Mucosa of descending colon (tissue), 3 donors: ENCODE measurements at regions not wholly inside any gene's neighbourhood (a gene's known extent, or its start where the extent isn't known, plus 50 kb on each side); places are given as distances from the start of the nearest gene placed in this dataset.

Experiments used
- ATAC-seq: fragments of 200-7000 bp; cut with Tn5 transposase; one replicate; pipeline ENCODE4 v1.9.1; 2020; ENCODE audit warnings: mild to moderate bottlenecking, moderate library complexity
- DNase-seq, 3 donors: peaks; one replicate each; pipeline ENCODE4 v3.0.0-alpha.2; 2020
- H3K36me3 ChIP-seq: fragments of 200-600 bp; one replicate; pipeline ENCODE4 v1.8.0; 2021; ENCODE audit warnings: low read depth, mild to moderate bottlenecking
- H3K4me1 ChIP-seq: fragments of 200-600 bp; one replicate; pipeline ENCODE4 v1.8.0; 2021; ENCODE audit warnings: low read depth, mild to moderate bottlenecking
- H3K4me3 ChIP-seq: fragments of 200-600 bp; one replicate; pipeline ENCODE4 v1.8.0; 2021; ENCODE audit warnings: mild to moderate bottlenecking
- H3K9me3 ChIP-seq: fragments of 200-600 bp; one replicate; pipeline ENCODE4 v1.8.0; 2021; ENCODE audit warnings: mild to moderate bottlenecking
- CTCF ChIP-seq: fragments of 200-600 bp; IDR thresholded peaks from one replicate; pipeline ENCODE4 v1.8.0; 2022; ENCODE audit warnings: antibody characterized with exemption, mild to moderate bottlenecking
- intact Hi-C, 2 donors: fragments of 100-400 bp; cut with DNase I in 1 of 2; cut with micrococcal nuclease in 1 of 2; formaldehyde crosslinking; loops; one replicate each; pipeline versions ENCODE4 v1.11.0 to v1.11.1; 2022; cut with DNase I, micrococcal nuclease
- donor health status: DM: no; HTN: no; CAD: no; lungs with moderate emphysema.
- donor health status: DM: no; HTN: no; CAD: no.
- donor health status: DM: no; HTN: yes; CAD: no.

- Histone ChIP-seq H3K9me3 (peaks cover 22% of the 10 kb centered on the region), H3K4me3 (no peak overlapping the region), H3K4me1 (no peaks in the 10 kb centered on the region), H3K36me3 (no peaks in the 10 kb centered on the region)
- DNase-seq (no peak), ATAC-seq (no peak)
- intact Hi-C loops: no loop called here
- TF ChIP-seq CTCF: no peak
Measured at GRCh38 chr12:74204236-74204635, 333.4 kb upstream of the ATXN7L3B start.

- ATAC-seq: no peak
- no peaks in the 10 kb centered on the region for H3K4me1 ChIP-seq
Measured at GRCh38 chr12:74227846-74228545, 309.6 kb upstream of the ATXN7L3B start.

GRCh38 chr12:74229671-74230070 lies 308.0 kb upstream of the ATXN7L3B start:
- DNase-seq: no peak
- no peak for TF ChIP-seq CTCF
- intact Hi-C loops: no loop called here
- no peaks in the 10 kb centered on the region for H3K36me3 ChIP-seq
- no peak for ATAC-seq
- no peak overlapping the region for H3K4me3 ChIP-seq
- H3K4me1 ChIP-seq: no peaks in the 10 kb centered on the region
- H3K9me3 ChIP-seq: peaks cover 19% of the 10 kb centered on the region

More at GRCh38 chr12:74227846-74228545, 309.6 kb upstream of the ATXN7L3B start:
- DNase-seq: no peak
- Histone ChIP-seq H3K4me3 (no peak overlapping the region), H3K9me3 (peaks cover 28% of the 10 kb centered on the region), H3K36me3 (no peaks in the 10 kb centered on the region)
- no peak for TF ChIP-seq CTCF
- intact Hi-C loops: no loop called here

- no peak overlapping the region for H3K4me3 ChIP-seq
- H3K9me3 ChIP-seq: peaks cover 28% of the 10 kb centered on the region
- DNase-seq (no peak), ATAC-seq (no peak)
- no peaks in the 10 kb centered on the region for H3K36me3 ChIP-seq
- TF ChIP-seq CTCF: no peak
- intact Hi-C loops: no loop called here
- H3K4me1 ChIP-seq: no peaks in the 10 kb centered on the region
Measured at GRCh38 chr12:74235342-74235741, 302.3 kb upstream of the ATXN7L3B start.

GRCh38 chr12:74241341-74241740 lies 296.3 kb upstream of the ATXN7L3B start:
- TF ChIP-seq CTCF: no peak
- no peak for ATAC-seq
- H3K9me3 ChIP-seq: peaks cover 28% of the 10 kb centered on the region
- H3K4me1 ChIP-seq: no peaks in the 10 kb centered on the region
- intact Hi-C loops: no loop called here
- H3K4me3 ChIP-seq: no peak overlapping the region
- DNase-seq: no peak
- H3K36me3 ChIP-seq: no peaks in the 10 kb centered on the region

GRCh38 chr12:74242088-74242487 lies 295.5 kb upstream of the ATXN7L3B start:
- Histone ChIP-seq H3K36me3 (no peaks in the 10 kb centered on the region), H3K9me3 (peaks cover 28% of the 10 kb centered on the region), H3K4me3 (no peak overlapping the region), H3K4me1 (no peaks in the 10 kb centered on the region)
- intact Hi-C loops: no loop called here
- TF ChIP-seq CTCF: no peak
- DNase-seq: no peak
- no peak for ATAC-seq
